Activated CD4-positive, CD25-positive, alpha-beta regulatory T cell (primary cell): ENCODE measurements at regions not wholly inside any gene's neighbourhood (a gene's known extent, or its start where the extent isn't known, plus 50 kb on each side); places are given as distances from the start of the nearest gene placed in this dataset.
"Not testable (repeated sequence)": the region's sequence is repeated elsewhere in the genome, so short reads cannot be mapped to it uniquely, and the experiment has no call there.

ENCODE experiments used
- DNase-seq, 4 experiments: peaks; one replicate each; lab custom pipeline; 2025; lab: John Stamatoyannopoulos, UW

GRCh38 chr11:116666673-116667249 is 106.0 kb downstream of the BUD13 start:
- not testable (repeated sequence) for DNase-seq

GRCh38 chr11:116665523-116665922 is 107.3 kb downstream of the BUD13 start:
- no peak for DNase-seq

GRCh38 chr11:116661056-116661455 is 111.7 kb downstream of the BUD13 start:
- DNase-seq: no peak

GRCh38 chr11:116660011-116660410 is 112.8 kb downstream of the BUD13 start:
- no peak for DNase-seq

- no peak for DNase-seq
Measured at GRCh38 chr11:116658876-116659535, 113.8 kb downstream of the BUD13 start.

GRCh38 chr11:116657842-116658825 is 114.7 kb downstream of the BUD13 start:
- no peak for DNase-seq

- no peak for DNase-seq
Measured at GRCh38 chr11:116656011-116656410, 116.8 kb downstream of the BUD13 start.

- DNase-seq: no peak
Measured at GRCh38 chr11:116654526-116654925, 118.3 kb downstream of the BUD13 start.

- DNase-seq: no peak
Measured at GRCh38 chr11:116653206-116653605, 119.6 kb downstream of the BUD13 start.

GRCh38 chr11:116651737-116652237 is 121.0 kb downstream of the BUD13 start:
- DNase-seq: no peak

GRCh38 chr11:116651098-116651736 is 121.6 kb downstream of the BUD13 start:
- no peak for DNase-seq

GRCh38 chr11:116650052-116650451 is 122.7 kb downstream of the BUD13 start:
- DNase-seq: no peak

- no peak for DNase-seq
Measured at GRCh38 chr11:116649268-116649667, 123.5 kb downstream of the BUD13 start.

- no peak for DNase-seq
Measured at GRCh38 chr11:116648247-116649174, 124.3 kb downstream of the BUD13 start.

- no peak for DNase-seq
Measured at GRCh38 chr11:116647305-116648080, 125.3 kb downstream of the BUD13 start.

- DNase-seq: no peak
Measured at GRCh38 chr11:116646191-116646590, 126.6 kb downstream of the BUD13 start.

GRCh38 chr11:116644941-116645305 is 127.9 kb downstream of the BUD13 start:
- DNase-seq: no peak

- DNase-seq: no peak
Measured at GRCh38 chr11:116644201-116644940, 128.4 kb downstream of the BUD13 start.

GRCh38 chr11:116643521-116643920 is 129.3 kb downstream of the BUD13 start:
- DNase-seq: no peak
